Adrenal gland (tissue), 9 donors: ENCODE measurements at regions not wholly inside any gene's neighbourhood (a gene's known extent, or its start where the extent isn't known, plus 50 kb on each side); places are given as distances from the start of the nearest gene placed in this dataset.
"Not testable (repeated sequence)": the region's sequence is repeated elsewhere in the genome, so short reads cannot be mapped to it uniquely, and the experiment has no call there.

ENCODE experiments used
- DNase-seq, 7 donors: peaks; one replicate each; pipeline ENCODE4 v3.0.0-alpha.2; 2019 to 2020
- H3K27ac ChIP-seq, 5 donors: fragments of 200-600 bp; sonication (generic) in 4 of 5; 1 replicate in 3 of 5; 2 replicates in 2 of 5; pipeline versions ENCODE4 v1.5.1 to v1.8.0; 2016 to 2020; ENCODE audit warnings: mild to moderate bottlenecking in 1 of 5
- H3K27me3 ChIP-seq: fragments of 200-600 bp; 2 replicates; pipeline ENCODE4 v1.8.0; 2021
- H3K36me3 ChIP-seq, 2 donors: fragments of 200-600 bp; replicated peaks in 1 of 2; 1 replicate in 1 of 2; 2 replicates in 1 of 2; pipeline versions ENCODE4 v1.5.1 to v1.8.0; 2018 to 2022
- H3K4me1 ChIP-seq, 2 donors: fragments of 200-600 bp; replicated peaks in 1 of 2; 1 replicate in 1 of 2; 2 replicates in 1 of 2; pipeline versions ENCODE4 v1.5.1 to v1.8.0; 2018 to 2021
- H3K4me3 ChIP-seq, 4 donors: fragments of 200-600 bp; sonication (generic) in 3 of 4; one replicate each; pipeline ENCODE4 v1.5.1; 2016 to 2018
- H3K9me3 ChIP-seq, 3 donors: fragments of 200-600 bp; sonication (generic) in 1 of 3; replicated peaks in 1 of 3; 1 replicate in 2 of 3; 2 replicates in 1 of 3; pipeline versions ENCODE4 v1.5.1 to v1.8.0; 2016 to 2021
- POLR2A ChIP-seq, 2 donors: fragments of 450-650 bp; IDR thresholded peaks; one replicate each; pipeline ENCODE4 v1.6.1; 2017; ENCODE audit warnings: antibody characterized with exemption in 2 of 2, mild to moderate bottlenecking in 2 of 2, moderate library complexity in 1 of 2
- WGBS, 4 donors: extraction: QIAGEN DNeasy Blood & Tissue Kit in 2 of 4; methylation state at CpG; one replicate each; pipeline versions ENCODE4 v1.1.5 to v1.1.7; 2013 to 2017; 5-methylcytosine and 5-hydroxymethylcytosine counted together
- intact Hi-C, 2 donors: fragments of 100-400 bp; cut with DNase I; formaldehyde crosslinking; loops; one replicate each; pipeline versions ENCODE4 v1.14.1 to v1.15.0; 2022 to 2023
- TF ChIP-seq, protein P1 (sequence below), 6 experiments: fragments of 450-650 bp in 4 of 6; fragments of 200-600 bp in 2 of 6; sonication (generic) in 1 of 6; IDR thresholded peaks; 1 replicate in 5 of 6; 2 replicates in 1 of 6; pipeline versions ENCODE4 v1.5.1 to v1.8.0; 2016 to 2021; ENCODE audit warnings: antibody characterized with exemption in 6 of 6, mild to moderate bottlenecking in 2 of 6, moderate library complexity in 1 of 6
- donor health status: healthy with polysubstance abuse.
- donor health status: Bipolar disorder and iron deficiency.
- donor health status: DM: yes; HTN: yes; CAD: no.
- donor health status: DM: no; HTN: no; CAD: no.
- donor health status: DM: no; HTN: no; CAD: no.

GRCh38 chr11:41714101-41714500 is 254.6 kb upstream of the LRRC4C start:
- H3K9me3 ChIP-seq, result no peaks in the 10 kb centered on the region
- no peak overlapping the region for H3K4me3 ChIP-seq
- WGBS, 4 donors, result 75 to 91% (median 86%) methylated on average over 2 of the region's 2 CpGs
- no peak overlapping the region for H3K27ac ChIP-seq
- no peaks in the 10 kb centered on the region for H3K27me3 ChIP-seq
- intact Hi-C loops, result no loop called here
- TF ChIP-seq, protein P1, sequence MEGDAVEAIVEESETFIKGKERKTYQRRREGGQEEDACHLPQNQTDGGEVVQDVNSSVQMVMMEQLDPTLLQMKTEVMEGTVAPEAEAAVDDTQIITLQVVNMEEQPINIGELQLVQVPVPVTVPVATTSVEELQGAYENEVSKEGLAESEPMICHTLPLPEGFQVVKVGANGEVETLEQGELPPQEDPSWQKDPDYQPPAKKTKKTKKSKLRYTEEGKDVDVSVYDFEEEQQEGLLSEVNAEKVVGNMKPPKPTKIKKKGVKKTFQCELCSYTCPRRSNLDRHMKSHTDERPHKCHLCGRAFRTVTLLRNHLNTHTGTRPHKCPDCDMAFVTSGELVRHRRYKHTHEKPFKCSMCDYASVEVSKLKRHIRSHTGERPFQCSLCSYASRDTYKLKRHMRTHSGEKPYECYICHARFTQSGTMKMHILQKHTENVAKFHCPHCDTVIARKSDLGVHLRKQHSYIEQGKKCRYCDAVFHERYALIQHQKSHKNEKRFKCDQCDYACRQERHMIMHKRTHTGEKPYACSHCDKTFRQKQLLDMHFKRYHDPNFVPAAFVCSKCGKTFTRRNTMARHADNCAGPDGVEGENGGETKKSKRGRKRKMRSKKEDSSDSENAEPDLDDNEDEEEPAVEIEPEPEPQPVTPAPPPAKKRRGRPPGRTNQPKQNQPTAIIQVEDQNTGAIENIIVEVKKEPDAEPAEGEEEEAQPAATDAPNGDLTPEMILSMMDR (IDR thresholded peaks at IDR 0.05), result no peak
- TF ChIP-seq POLR2A (IDR thresholded peaks at IDR 0.05), result no peak
- no peaks in the 10 kb centered on the region for H3K36me3 ChIP-seq
- DNase-seq, result no peak
- H3K4me1 ChIP-seq, result no peaks in the 10 kb centered on the region

GRCh38 chr11:41716862-41717261 is 257.4 kb upstream of the LRRC4C start:
- intact Hi-C loops, result no loop called here
- H3K27me3 ChIP-seq, result no peaks in the 10 kb centered on the region

GRCh38 chr11:41720761-41721160 is 261.3 kb upstream of the LRRC4C start:
- Histone ChIP-seq H3K27me3 (no peaks in the 10 kb centered on the region), H3K4me3 (no peak overlapping the region), H3K9me3 (no peaks in the 10 kb centered on the region), H3K36me3 (no peaks in the 10 kb centered on the region), H3K27ac (no peak overlapping the region), H3K4me1 (no peaks in the 10 kb centered on the region)
- DNase-seq, result no peak
- intact Hi-C loops, result no loop called here
- WGBS, 4 donors, result 46 to 80% (median 60%) methylated on average over 2 of the region's 2 CpGs
- no peak for TF ChIP-seq POLR2A (IDR thresholded peaks at IDR 0.05)
- TF ChIP-seq, protein P1 (IDR thresholded peaks at IDR 0.05), result no peak

More at GRCh38 chr11:41716862-41717261, 257.4 kb upstream of the LRRC4C start:
- Histone ChIP-seq H3K27ac (no peak overlapping the region), H3K4me1 (no peaks in the 10 kb centered on the region), H3K4me3 (no peak overlapping the region), H3K36me3 (no peaks in the 10 kb centered on the region), H3K9me3 (no peaks in the 10 kb centered on the region)
- TF ChIP-seq POLR2A (IDR thresholded peaks at IDR 0.05), result no peak
- TF ChIP-seq, protein P1 (IDR thresholded peaks at IDR 0.05), result no peak
- DNase-seq, result no peak
- WGBS, 4 donors, result 57 to 66% (median 64%) methylated on average over 3 of the region's 3 CpGs

DNA sequence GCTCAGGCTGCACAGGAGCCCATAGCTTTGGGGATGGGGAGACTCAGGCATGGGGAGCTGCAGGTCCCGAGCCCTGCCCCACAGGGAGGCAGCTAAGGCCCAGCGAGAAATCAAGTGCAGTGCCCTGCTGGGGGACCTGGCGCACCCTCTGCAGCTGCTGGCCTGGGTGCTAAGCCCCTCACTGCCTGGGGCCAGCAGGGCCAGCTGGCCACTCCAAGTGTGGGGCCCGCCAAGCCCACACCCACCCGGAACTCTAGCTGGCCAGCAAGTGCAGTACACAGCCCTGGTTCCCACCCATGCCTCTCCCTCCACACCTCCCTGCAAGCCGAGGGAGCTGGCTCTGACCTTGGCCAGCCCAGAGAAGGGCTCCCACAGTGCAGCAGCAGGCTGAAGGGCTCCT is 268.7 kb upstream of the LRRC4C start:
- H3K27ac ChIP-seq, H3K27me3 ChIP-seq, DNase-seq, H3K4me1 ChIP-seq, H3K36me3 ChIP-seq, H3K9me3 ChIP-seq, intact Hi-C loops, H3K4me3 ChIP-seq: not testable (repeated sequence)
- 43 to 91% (median 87%) methylated on average over 1 to 6 of the region's 6 CpGs; no CpG with 5 or more reads in 1 of the 4 donors for WGBS, 4 donors

GRCh38 chr11:41775296-41775695 is 315.8 kb upstream of the LRRC4C start:
- H3K9me3 ChIP-seq, result no peaks in the 10 kb centered on the region
- no peaks in the 10 kb centered on the region for H3K4me1 ChIP-seq
- 87 to 97% (median 90%) methylated on average over 1 of the region's 1 CpG for WGBS, 4 donors
- no peak overlapping the region for H3K4me3 ChIP-seq
- DNase-seq, result no peak
- H3K27me3 ChIP-seq, result no peaks in the 10 kb centered on the region
- H3K27ac ChIP-seq, result no peak overlapping the region
- no peak for TF ChIP-seq POLR2A (IDR thresholded peaks at IDR 0.05)
- TF ChIP-seq, protein P1 (IDR thresholded peaks at IDR 0.05), result no peak
- H3K36me3 ChIP-seq, result no peaks in the 10 kb centered on the region
- intact Hi-C loops, result no loop called here
